ENCODE measurements at regions not wholly inside any gene's neighbourhood (a gene's known extent, or its start where the extent isn't known, plus 50 kb on each side); places are given as distances from the start of the nearest gene placed in this dataset.
A peak's percentile ranks its signal among the peaks of the same experiment; 100 is the strongest.
"Not testable (repeated sequence)": the region's sequence is repeated elsewhere in the genome, so short reads cannot be mapped to it uniquely, and the experiment has no call there.

GRCh38 chr2:132315546-132315945 is 101.1 kb upstream of the GPR39 start:
- FAIRE-seq; DNase-seq (ENCODE audit: low spot score in 2 of 2): not testable (repeated sequence)

- DNase-seq (ENCODE audit: low spot score in 2 of 2); FAIRE-seq: not testable (repeated sequence)
These were observed 99.5 kb upstream of the GPR39 start for GRCh38 chr2:132317026-132317680.

GRCh38 chr2:132318481-132318880 is 98.1 kb upstream of the GPR39 start:
- not testable (repeated sequence) for FAIRE-seq; DNase-seq (ENCODE audit: low spot score in 2 of 2)

GRCh38 chr2:132324005-132324404 is 92.6 kb upstream of the GPR39 start:
- FAIRE-seq; DNase-seq (ENCODE audit: low spot score in 2 of 2): not testable (repeated sequence)

GRCh38 chr2:132332345-132333033 is 84.1 kb upstream of the GPR39 start:
- not testable (repeated sequence) for FAIRE-seq

GRCh38 chr2:132337135-132337534 is 79.5 kb upstream of the GPR39 start:
- not testable (repeated sequence) for DNase-seq (ENCODE audit: low spot score in 2 of 2); FAIRE-seq

More at GRCh38 chr2:132332345-132333033, 84.1 kb upstream of the GPR39 start:
- DNase-seq (ENCODE audit: low spot score in 2 of 2): not testable (repeated sequence)

- not testable (repeated sequence) for DNase-seq (ENCODE audit: low spot score in 2 of 2); FAIRE-seq
These were observed 78.8 kb upstream of the GPR39 start for GRCh38 chr2:132337844-132338243.

- peak; percentile 36 for FAIRE-seq
- not testable (repeated sequence) for DNase-seq (ENCODE audit: low spot score in 2 of 2)
These were observed 69.4 kb upstream of the GPR39 start for GRCh38 chr2:132347041-132347780.

GRCh38 chr2:132349092-132349687 is 67.4 kb upstream of the GPR39 start:
- not testable (repeated sequence) for FAIRE-seq; DNase-seq (ENCODE audit: low spot score in 2 of 2)

GRCh38 chr2:132351668-132352067 is 64.9 kb upstream of the GPR39 start:
- not testable (repeated sequence) for FAIRE-seq; DNase-seq (ENCODE audit: low spot score in 2 of 2)

- not testable (repeated sequence) for DNase-seq (ENCODE audit: low spot score in 2 of 2); FAIRE-seq
These were observed 64.1 kb upstream of the GPR39 start for GRCh38 chr2:132352481-132353001.

GRCh38 chr2:132353380-132353779 is 63.2 kb upstream of the GPR39 start:
- DNase-seq (ENCODE audit: low spot score in 2 of 2); FAIRE-seq: not testable (repeated sequence)

- not testable (repeated sequence) for FAIRE-seq; DNase-seq (ENCODE audit: low spot score in 2 of 2)
These were observed 55.6 kb upstream of the GPR39 start for GRCh38 chr2:132360964-132361363.

- DNase-seq (ENCODE audit: low spot score in 2 of 2): not testable (repeated sequence)
- peak; percentile 28 for FAIRE-seq
These were observed 55.1 kb upstream of the GPR39 start for GRCh38 chr2:132361498-132361897.

GRCh38 chr2:132363352-132363751 is 53.3 kb upstream of the GPR39 start:
- FAIRE-seq; DNase-seq (ENCODE audit: low spot score in 2 of 2): not testable (repeated sequence)

GRCh38 chr2:132365963-132366362 is 50.6 kb upstream of the GPR39 start:
- not testable (repeated sequence) for FAIRE-seq; DNase-seq (ENCODE audit: low spot score in 2 of 2)

- FAIRE-seq: no peak
- DNase-seq (ENCODE audit: low spot score in 2 of 2): no peak
These were observed 50.0 kb upstream of the GPR39 start for GRCh38 chr2:132366421-132367180.

Measured in frontal cortex (tissue), 3 donors.